NCI-H1105 treated with DMSO at 0.1 percent for 48 hours (cell line): ENCODE measurements at regions not wholly inside any gene's neighbourhood (a gene's known extent, or its start where the extent isn't known, plus 50 kb on each side); places are given as distances from the start of the nearest gene placed in this dataset.
"Not testable (repeated sequence)": the region's sequence is repeated elsewhere in the genome, so short reads cannot be mapped to it uniquely, and the experiment has no call there.

Source experiments
- DNase-seq: peaks from one replicate; lab custom pipeline; 2025; lab: John Stamatoyannopoulos, UW

- no peak for DNase-seq
Observed at GRCh38 chr18:14189858-14190257, 57.6 kb upstream of the ZNF519 start.

DNA sequence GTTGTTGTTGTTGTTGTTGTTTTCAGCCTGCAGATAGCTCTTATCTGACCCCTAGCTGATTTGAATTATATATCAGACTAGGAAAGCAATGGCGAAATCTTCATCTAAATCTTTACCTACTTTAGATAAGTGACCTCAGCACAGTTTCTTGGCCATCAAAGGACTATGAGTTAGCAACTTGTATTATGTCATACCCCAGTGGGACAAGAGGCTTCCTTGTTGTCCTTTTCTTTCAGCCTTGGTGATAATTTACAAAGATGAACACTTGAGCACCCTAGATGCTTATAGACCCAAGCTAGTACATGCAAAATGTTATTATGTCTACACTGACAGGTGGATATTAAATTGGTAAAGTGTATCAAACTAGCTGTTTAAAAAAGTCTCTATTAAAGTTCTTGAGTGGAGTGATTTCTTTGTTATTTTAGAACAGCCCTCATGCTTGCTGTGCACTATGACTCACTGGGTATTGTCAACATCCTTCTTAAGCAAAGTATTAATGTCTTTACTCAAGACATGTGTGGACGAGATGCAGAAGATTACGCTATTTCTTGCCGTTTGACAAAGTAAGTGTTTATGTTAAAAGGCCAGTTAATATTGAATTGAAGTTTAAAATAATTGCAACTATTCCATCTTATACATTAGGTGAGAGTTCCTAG is 56.6 kb upstream of the ZNF519 start:
- DNase-seq = not testable (repeated sequence)
